ENCODE measurements at regions not wholly inside any gene's neighbourhood (a gene's known extent, or its start where the extent isn't known, plus 50 kb on each side); places are given as distances from the start of the nearest gene placed in this dataset.

DNA sequence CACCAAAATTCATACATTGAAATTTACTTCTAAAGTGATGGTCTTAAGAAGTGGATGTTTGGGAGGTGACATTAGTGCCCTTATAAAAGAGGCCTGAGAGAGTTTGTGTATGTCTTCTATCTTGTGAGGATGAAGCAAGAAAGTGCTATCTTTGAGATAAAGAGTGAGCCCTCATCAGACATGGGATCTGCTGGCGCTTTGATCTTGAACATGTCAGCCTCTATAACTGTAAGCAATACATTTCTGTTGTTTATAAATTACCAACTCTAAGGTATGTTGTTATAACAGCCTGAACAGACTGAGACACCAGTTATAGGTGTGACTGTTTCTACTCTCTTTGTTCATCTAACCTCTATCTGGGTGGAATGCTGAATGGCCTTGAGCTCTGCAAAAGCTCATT lies 54.5 kb upstream of the SETBP1 start:
- FAIRE-seq (no peak), DNase-seq (ENCODE audit: extremely low spot score, insufficient read length, low read depth) (no peak)

DNA sequence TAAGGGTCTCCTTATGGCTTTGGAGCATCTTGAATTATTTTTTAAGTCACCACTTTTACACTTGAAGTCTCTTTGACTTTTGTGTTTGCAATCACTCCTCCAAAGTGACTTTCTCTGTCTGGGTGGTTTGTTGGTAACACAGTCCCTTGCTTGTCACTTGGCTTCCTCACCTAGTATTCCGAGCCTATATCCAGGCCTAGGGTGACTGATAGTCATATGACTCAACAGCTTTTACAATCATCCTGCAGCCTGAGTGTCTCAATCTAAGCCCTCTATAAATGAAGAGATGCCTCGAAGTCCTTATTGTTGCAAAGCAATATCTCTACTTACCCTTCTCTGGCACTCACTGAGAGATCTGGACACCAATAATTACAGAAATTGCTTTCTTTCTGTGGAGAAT lies 53.9 kb upstream of the SETBP1 start:
- DNase-seq (ENCODE audit: extremely low spot score, insufficient read length, low read depth) (no peak), FAIRE-seq (no peak)

DNA sequence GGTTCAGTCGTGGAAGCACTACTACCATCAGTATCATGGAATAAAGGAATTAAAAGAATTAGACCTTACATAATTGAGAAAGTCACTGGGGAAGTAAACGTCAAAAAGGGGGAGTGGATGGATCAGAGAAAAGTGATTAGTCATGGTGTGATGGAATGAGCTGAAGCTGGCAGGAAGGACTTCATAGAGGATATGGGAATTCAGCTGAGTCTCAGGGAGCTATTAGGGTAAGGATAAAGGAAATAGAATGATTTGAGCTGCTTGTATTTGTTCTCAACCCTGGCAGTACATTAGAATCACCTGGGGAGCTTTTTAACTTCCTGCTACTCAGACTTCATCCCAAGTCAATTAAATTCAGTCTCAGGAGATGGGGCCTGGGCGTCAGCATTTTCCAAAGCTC lies 53.4 kb upstream of the SETBP1 start:
- FAIRE-seq (no peak), DNase-seq (ENCODE audit: extremely low spot score, insufficient read length, low read depth) (no peak)

DNA sequence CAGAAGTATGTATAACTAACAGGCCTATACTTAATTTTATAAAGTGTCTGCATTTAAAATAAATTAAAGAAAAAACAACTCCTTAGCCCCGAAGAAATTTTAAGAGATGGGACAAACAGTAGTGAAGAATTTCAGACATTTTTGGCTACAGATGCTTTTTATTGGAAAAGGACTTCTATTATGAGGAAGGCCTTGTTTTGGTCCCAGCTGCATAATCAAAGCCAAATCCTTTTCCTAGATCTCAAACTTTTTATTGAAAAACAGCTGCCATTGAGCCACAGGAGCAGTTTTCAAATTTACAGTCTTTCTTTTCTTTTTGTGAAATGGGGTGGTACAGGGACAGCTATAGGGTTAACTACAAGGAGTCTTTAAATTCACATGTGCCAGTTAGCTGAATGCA lies 51.3 kb upstream of the SETBP1 start:
- no peak for DNase-seq (ENCODE audit: extremely low spot score, insufficient read length, low read depth)
- no peak for FAIRE-seq

DNA sequence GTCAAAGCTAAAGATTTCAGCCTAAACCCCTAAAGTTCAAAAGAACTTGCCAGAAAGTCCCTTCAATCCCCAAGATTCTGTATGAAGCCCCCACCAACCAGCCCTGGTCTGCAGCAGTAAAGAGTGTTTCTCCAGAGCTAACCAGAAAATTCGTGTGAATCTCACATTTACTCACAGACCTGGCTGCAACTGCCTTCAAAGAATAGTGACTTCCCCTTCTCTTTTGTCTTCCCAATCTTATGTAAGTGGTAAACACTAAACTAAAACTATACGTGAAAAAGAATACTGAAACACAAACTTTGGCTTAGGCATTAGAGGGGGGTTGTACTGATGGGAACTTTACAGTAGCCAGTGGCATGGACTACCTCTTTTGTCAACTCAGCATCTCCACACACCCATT lies 50.6 kb upstream of the SETBP1 start:
- DNase-seq (ENCODE audit: extremely low spot score, insufficient read length, low read depth) (no peak), FAIRE-seq (no peak)
